NCI-H345 (cell line): ENCODE measurements at regions not wholly inside any gene's neighbourhood (a gene's known extent, or its start where the extent isn't known, plus 50 kb on each side); places are given as distances from the start of the nearest gene placed in this dataset.
A peak's percentile ranks its signal among the peaks of the same experiment; 100 is the strongest.
"Not testable (repeated sequence)": the region's sequence is repeated elsewhere in the genome, so short reads cannot be mapped to it uniquely, and the experiment has no call there.

Experiments used
- DNase-seq: peaks from one replicate; lab custom pipeline; 2025; lab: John Stamatoyannopoulos, UW

DNA sequence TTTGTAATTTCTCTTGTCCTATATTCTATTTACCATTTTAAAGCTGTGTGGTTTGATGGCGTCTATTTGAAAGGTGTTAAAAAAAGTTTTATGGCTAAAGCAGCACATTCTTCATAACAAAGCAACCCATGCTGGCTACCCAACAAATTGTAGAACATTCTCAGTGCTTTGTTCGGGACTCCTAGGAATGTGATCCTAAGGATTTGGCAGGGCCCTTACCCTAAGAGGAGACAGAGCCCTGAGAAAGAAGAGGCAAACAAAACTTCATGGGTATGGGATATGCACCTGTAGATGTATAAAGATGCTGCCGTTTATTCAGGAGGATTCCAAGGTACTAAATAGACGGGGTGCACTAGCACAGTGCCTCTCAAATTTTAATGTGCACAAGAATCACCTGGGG is 370.8 kb upstream of the DIPK2B start:
- DNase-seq = no peak

GRCh38 chrX:45566456-45566855 is 365.8 kb upstream of the DIPK2B start:
- DNase-seq = no peak

DNA sequence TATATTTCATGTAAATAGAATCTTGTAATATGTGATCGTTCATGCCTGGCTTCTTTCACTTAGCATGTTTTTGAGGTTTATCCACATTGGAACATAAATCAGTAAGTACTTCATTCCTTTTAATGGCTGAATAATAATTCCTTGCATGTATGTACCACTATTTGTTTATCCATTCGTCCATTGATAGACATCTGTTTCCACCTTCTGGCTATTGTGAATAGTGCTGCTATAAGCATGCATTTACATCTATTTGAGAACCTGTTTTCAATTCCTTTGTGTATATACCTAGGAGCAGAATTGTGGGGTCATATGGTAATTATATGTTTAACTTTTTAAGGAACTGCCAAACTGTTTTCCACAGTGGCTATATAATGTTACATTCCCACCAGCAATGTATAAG is 356.7 kb upstream of the DIPK2B start:
- no peak for DNase-seq

DNA sequence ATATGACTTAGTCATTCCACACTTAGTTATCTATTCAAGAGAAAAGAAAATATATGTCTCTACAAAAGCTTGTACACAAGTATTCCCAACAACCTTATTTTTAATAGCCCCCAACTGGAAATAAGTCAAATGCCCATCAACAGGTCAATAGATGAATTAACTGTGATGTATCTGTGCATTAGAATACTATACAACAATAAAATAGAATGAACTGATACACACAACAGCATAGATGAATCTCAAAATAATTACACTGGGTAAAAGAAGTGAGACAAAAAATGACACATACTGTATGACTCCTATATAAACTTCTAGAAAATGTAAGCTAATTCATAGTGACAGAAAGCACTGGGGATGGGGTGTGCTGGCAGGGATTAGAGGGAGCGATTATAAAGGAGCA is 354.1 kb upstream of the DIPK2B start:
- no peak for DNase-seq

- no peak for DNase-seq
Observed at GRCh38 chrX:45553417-45553816, 352.7 kb upstream of the DIPK2B start.

DNA sequence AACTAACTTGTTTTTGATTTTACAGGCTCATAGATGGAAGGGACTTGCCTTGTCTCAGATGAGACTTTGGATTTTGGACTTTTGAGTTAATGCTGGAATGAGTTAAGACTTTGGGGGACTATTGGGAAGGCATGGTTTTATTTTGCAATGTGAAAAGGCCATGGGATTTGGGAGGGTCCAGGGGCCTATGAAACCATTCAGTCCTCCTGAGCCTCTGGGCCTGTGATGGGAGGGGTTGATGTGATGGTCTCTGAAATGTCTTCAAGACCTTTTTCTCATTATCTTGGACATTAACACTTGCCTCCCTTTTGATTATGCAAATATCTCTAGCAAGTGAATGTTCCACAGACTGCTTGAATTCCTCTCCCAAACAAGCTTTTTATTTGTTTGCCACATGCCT is 346.0 kb upstream of the DIPK2B start:
- not testable (repeated sequence) for DNase-seq

GRCh38 chrX:45540181-45540580 is 339.5 kb upstream of the DIPK2B start:
- DNase-seq = no peak

- DNase-seq = no peak
Observed at GRCh38 chrX:45537936-45538335, 337.3 kb upstream of the DIPK2B start.

- no peak for DNase-seq
Observed at GRCh38 chrX:45527834-45528233, 327.2 kb upstream of the DIPK2B start.

- DNase-seq = no peak
Observed at GRCh38 chrX:45524805-45525204, 324.1 kb upstream of the DIPK2B start.

DNA sequence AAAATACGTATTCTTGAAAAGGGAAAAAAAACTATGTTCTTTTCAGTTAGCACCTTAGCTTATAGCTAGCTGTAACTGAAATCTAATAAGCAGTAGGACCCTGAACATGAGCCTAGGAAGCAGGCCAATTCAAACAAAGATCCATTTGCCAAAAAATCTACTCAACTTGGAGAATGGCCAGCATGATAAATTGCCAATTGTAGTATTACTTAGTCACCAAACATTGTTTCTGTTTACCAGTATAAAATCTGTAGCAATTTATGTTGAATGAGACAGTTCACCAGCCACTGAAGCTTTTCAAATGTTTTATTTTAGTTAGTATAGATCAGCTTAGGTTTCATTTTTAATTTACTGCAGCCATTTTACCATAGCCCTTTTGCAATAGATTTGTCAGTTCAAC is 323.6 kb upstream of the DIPK2B start:
- DNase-seq = peak; percentile 29

- DNase-seq = no peak
Observed at GRCh38 chrX:45518552-45518951, 317.9 kb upstream of the DIPK2B start.

DNA sequence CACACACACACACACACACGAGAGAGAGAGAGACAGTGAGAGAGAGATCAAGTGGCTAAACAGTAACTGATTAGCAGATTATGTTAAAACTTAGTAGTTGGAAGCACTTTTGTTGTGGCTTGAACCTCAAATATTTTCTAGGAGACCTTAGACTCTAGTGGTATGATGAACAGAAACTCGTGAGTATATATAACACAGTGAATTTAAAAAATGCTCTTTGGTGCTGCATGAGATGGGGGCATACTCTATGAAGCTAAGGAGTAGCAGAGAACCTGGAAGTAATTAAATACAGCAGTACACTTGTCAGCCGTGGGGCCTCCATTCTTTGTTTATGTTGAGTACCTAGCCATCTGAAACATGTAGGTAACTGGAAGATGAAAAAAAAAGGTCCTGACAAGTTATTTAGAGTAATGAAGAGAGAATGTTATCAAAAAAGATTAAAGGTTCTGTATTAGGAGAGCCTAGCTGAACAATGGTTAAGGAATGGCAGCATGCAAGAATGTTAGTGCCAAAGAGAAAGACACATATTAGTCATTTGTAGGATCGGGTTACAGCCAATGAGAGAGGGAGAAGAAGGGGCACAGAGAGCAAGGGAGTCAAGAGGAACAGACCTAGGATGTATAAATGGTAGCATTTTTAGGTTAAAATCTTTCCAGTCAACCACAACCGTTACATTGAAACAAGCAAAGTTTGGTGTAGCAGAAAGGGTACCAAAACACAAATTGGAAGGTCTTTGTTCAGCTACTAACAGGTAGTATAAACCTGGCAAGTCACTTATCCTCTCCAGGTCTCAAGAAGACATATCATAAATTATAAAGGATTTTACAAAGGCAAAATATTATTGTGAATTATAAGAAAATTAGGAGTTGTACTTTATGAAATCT is 316.7 kb upstream of the DIPK2B start:
- no peak for DNase-seq

GRCh38 chrX:45515262-45516215 is 314.9 kb upstream of the DIPK2B start:
- DNase-seq = peak; percentile 45

DNA sequence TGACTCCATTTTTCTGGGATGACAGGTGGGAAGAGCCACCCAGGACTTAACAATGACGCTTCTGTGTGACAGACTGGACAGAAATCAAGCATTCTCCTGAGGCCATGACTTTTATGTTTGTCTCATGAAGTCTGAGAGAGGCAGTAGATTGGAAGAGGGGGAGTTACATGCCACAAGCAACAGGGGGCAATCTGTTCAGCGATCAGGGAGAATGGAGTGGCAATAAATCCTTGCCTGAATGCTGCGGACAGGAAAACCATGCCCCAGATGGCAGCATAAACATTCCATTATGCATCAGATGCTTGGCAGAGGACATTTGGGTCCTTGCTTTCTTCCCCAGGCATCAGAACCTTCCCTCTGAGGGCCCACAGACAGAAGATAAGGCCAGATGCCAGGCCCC is 312.4 kb upstream of the DIPK2B start:
- DNase-seq = no peak

- DNase-seq = no peak
Observed at GRCh38 chrX:45508454-45508853, 307.8 kb upstream of the DIPK2B start.

- DNase-seq = no peak
Observed at GRCh38 chrX:45506149-45506730, 305.6 kb upstream of the DIPK2B start.

DNA sequence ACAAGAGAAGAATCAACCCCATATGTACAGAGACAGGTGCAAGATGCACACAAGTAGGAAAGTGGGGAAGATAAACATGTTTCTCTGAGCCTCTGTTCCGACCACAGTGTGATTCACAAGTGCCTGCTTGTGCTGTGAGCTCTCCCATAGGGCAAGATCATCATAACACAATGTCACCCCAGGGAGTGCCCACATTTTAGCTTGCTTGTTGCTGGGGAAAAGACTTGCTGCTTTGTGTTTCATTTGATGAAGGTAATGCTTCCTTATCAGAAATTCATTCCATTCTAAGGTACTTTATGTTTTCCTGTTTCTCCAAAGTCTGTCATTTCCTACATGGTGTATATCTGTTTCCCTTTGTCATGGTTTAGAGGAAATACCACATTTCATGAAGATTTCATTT is 304.5 kb upstream of the DIPK2B start:
- DNase-seq = no peak

- not testable (repeated sequence) for DNase-seq
Observed at GRCh38 chrX:45503787-45504362, 303.2 kb upstream of the DIPK2B start.

GRCh38 chrX:45502396-45502795 is 301.7 kb upstream of the DIPK2B start:
- DNase-seq = no peak

DNA sequence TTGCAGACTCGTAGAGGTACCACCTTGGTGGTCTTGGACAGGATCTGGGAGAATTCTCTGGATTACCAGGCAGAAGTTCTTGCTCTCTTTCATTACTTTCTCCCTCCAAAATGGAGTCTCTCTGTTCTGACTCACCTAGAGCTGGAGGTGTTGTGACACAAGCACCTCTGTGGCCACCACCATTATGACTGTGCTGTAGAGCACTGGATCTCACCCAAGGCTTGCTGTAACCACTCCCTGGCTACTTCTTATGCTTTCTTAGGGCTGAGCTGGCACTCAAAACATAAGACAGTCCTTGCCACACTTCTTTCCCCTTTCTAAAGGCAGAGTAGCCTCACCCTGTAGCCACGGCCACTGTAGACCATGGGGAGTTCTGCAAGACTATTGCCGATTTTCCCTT is 296.6 kb upstream of the DIPK2B start:
- DNase-seq = no peak

DNA sequence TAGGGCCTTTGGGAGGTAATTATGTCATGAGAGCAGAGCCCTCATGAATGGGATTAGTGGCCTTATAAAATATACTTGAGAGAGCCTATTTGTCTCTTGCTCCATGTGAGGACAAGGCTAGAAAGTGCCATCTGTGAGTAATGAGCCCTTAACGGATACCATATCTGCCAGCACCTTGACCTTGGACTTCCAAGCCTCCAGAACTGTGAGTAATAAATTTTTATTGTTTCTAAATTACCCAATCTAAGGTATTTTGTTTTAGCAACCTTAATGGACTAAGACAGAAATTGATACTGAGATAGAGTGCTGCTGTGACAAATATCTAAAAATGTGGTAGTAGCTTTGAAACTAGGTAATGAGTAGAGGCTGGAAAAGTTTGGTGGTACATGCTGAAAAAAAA is 285.0 kb upstream of the DIPK2B start:
- no peak for DNase-seq
